Upper lobe of left lung (tissue), 6 donors: ENCODE measurements at regions not wholly inside any gene's neighbourhood (a gene's known extent, or its start where the extent isn't known, plus 50 kb on each side); places are given as distances from the start of the nearest gene placed in this dataset.
"Not testable (repeated sequence)": the region's sequence is repeated elsewhere in the genome, so short reads cannot be mapped to it uniquely, and the experiment has no call there.

Experiments
- ATAC-seq, 2 donors: fragments of 200-7000 bp; cut with Tn5 transposase; one replicate each; pipeline ENCODE4 v1.9.1; 2022; ENCODE audit warnings: mild to moderate bottlenecking in 2 of 2, moderate library complexity in 2 of 2; ENCODE audit not compliant: low FRiP score in 2 of 2
- DNase-seq, 2 donors: peaks; one replicate each; pipeline ENCODE4 v3.0.0-alpha.2; 2019 to 2020
- H3K27ac ChIP-seq, 4 donors: fragments of 200-600 bp; sonication (generic); one replicate each; pipeline ENCODE4 v1.5.1; 2016 to 2019
- H3K27me3 ChIP-seq, 4 donors: fragments of 200-600 bp; sonication (generic); one replicate each; pipeline ENCODE4 v1.5.1; 2017 to 2019
- H3K36me3 ChIP-seq, 4 donors: fragments of 200-600 bp; sonication (generic); one replicate each; pipeline ENCODE4 v1.5.1; 2016 to 2019
- H3K4me1 ChIP-seq, 4 donors: fragments of 200-600 bp; sonication (generic); one replicate each; pipeline ENCODE4 v1.5.1; 2018 to 2019
- H3K4me3 ChIP-seq, 4 donors: fragments of 200-600 bp; sonication (generic); one replicate each; pipeline ENCODE4 v1.5.1; 2017 to 2019; ENCODE audit warnings: mild to moderate bottlenecking in 2 of 4, moderate library complexity in 1 of 4
- H3K9me3 ChIP-seq, 4 donors: fragments of 200-600 bp; sonication (generic); one replicate each; pipeline ENCODE4 v1.5.1; 2018 to 2019
- CTCF ChIP-seq, 6 experiments: fragments of 450-650 bp in 4 of 6; fragments of 200-600 bp in 2 of 6; sonication (generic) in 2 of 6; IDR thresholded peaks; one replicate each; pipeline ENCODE4 v1.5.1; 2016 to 2019; ENCODE audit warnings: antibody characterized with exemption in 6 of 6
- EP300 ChIP-seq, 4 donors: sonication (generic); formaldehyde crosslinking; IDR thresholded peaks; one replicate each; pipeline ENCODE4 v1.5.1; 2017; ENCODE audit warnings: antibody characterized with exemption in 4 of 4, control low read depth in 2 of 4
- POLR2A ChIP-seq, 4 donors: fragments of 450-650 bp; IDR thresholded peaks; one replicate each; pipeline ENCODE4 v1.5.1; 2016 to 2017; ENCODE audit warnings: antibody characterized with exemption in 4 of 4, mild to moderate bottlenecking in 2 of 4
- POLR2AphosphoS5 ChIP-seq, 2 donors: sonication (generic); formaldehyde crosslinking; IDR thresholded peaks; one replicate each; pipeline ENCODE4 v1.5.1; 2017; ENCODE audit warnings: antibody characterized with exemption in 2 of 2
- WGBS, 2 donors: methylation state at CpG; one replicate each; pipeline ENCODE4 v1.1.5; 2017 to 2018; 5-methylcytosine and 5-hydroxymethylcytosine counted together
- donor health status: DM: no; HTN: no; CAD: no; lungs with moderate emphysema.
- donor health status: DM: no; HTN: yes; CAD: no; lungs with severe emphysema.

GRCh38 chr16:62280506-62280905 is 244.3 kb upstream of the CDH8 start:
- no peaks in the 10 kb centered on the region for H3K36me3 ChIP-seq
- H3K4me3 ChIP-seq = no peak overlapping the region
- no peak overlapping the region for H3K27ac ChIP-seq
- no peaks in the 10 kb centered on the region for H3K9me3 ChIP-seq
- H3K27me3 ChIP-seq = no peaks in the 10 kb centered on the region
- no peaks in the 10 kb centered on the region for H3K4me1 ChIP-seq
- DNase-seq = no peak
- TF ChIP-seq POLR2AphosphoS5 (IDR thresholded peaks at IDR 0.05) = no peak
- TF ChIP-seq EP300 (IDR thresholded peaks at IDR 0.05) = no peak
- no peak for TF ChIP-seq CTCF (IDR thresholded peaks at IDR 0.05)
- TF ChIP-seq POLR2A (IDR thresholded peaks at IDR 0.05) = no peak
- ATAC-seq = no peak
- 65 to 67% methylated on average over 3 of the region's 3 CpGs for WGBS, 2 donors

GRCh38 chr16:62277942-62278341 is 241.7 kb upstream of the CDH8 start:
- Histone ChIP-seq H3K9me3 (no peaks in the 10 kb centered on the region), H3K27ac (no peak overlapping the region), H3K27me3 (no peaks in the 10 kb centered on the region), H3K4me3 (no peak overlapping the region), H3K36me3 (no peaks in the 10 kb centered on the region), H3K4me1 (no peaks in the 10 kb centered on the region)
- no peak for DNase-seq
- 76 to 82% methylated on average over 2 of the region's 2 CpGs for WGBS, 2 donors
- no peak for ATAC-seq
- TF ChIP-seq EP300 (IDR thresholded peaks at IDR 0.05) (no peak), POLR2AphosphoS5 (IDR thresholded peaks at IDR 0.05) (no peak), POLR2A (IDR thresholded peaks at IDR 0.05) (no peak), CTCF (IDR thresholded peaks at IDR 0.05) (no peak)

- H3K9me3 ChIP-seq = no peaks in the 10 kb centered on the region
- WGBS, 2 donors = 76 to 79% methylated on average over 7 of the region's 7 CpGs
- no peaks in the 10 kb centered on the region for H3K4me1 ChIP-seq
- TF ChIP-seq EP300 (IDR thresholded peaks at IDR 0.05) (no peak), POLR2AphosphoS5 (IDR thresholded peaks at IDR 0.05) (no peak), CTCF (IDR thresholded peaks at IDR 0.05) (no peak), POLR2A (IDR thresholded peaks at IDR 0.05) (no peak)
- DNase-seq (no peak), ATAC-seq (no peak)
- no peak overlapping the region for H3K4me3 ChIP-seq
- no peaks in the 10 kb centered on the region for H3K36me3 ChIP-seq
- no peak overlapping the region for H3K27ac ChIP-seq
- no peaks in the 10 kb centered on the region for H3K27me3 ChIP-seq
These were observed 240.4 kb upstream of the CDH8 start for GRCh38 chr16:62276637-62277036.

GRCh38 chr16:62272035-62272434 is 235.8 kb upstream of the CDH8 start:
- no peaks in the 10 kb centered on the region for H3K27me3 ChIP-seq
- no peak for TF ChIP-seq EP300 (IDR thresholded peaks at IDR 0.05)
- no peak for TF ChIP-seq POLR2AphosphoS5 (IDR thresholded peaks at IDR 0.05)
- TF ChIP-seq POLR2A (IDR thresholded peaks at IDR 0.05) = no peak
- TF ChIP-seq CTCF (IDR thresholded peaks at IDR 0.05) = no peak
- H3K36me3 ChIP-seq = no peaks in the 10 kb centered on the region
- no peak overlapping the region for H3K4me3 ChIP-seq
- ATAC-seq (no peak), DNase-seq (no peak)
- no peaks in the 10 kb centered on the region for H3K4me1 ChIP-seq
- 55 to 69% methylated on average over 1 of the region's 1 CpG for WGBS, 2 donors
- H3K27ac ChIP-seq = no peak overlapping the region
- no peaks in the 10 kb centered on the region for H3K9me3 ChIP-seq

- no peak for DNase-seq
These were observed 225.5 kb upstream of the CDH8 start for GRCh38 chr16:62261760-62262159.

GRCh38 chr16:62258931-62259435 is 222.7 kb upstream of the CDH8 start:
- DNase-seq, H3K4me1 ChIP-seq, H3K27ac ChIP-seq, H3K9me3 ChIP-seq, ATAC-seq, H3K36me3 ChIP-seq, H3K27me3 ChIP-seq, H3K4me3 ChIP-seq: not testable (repeated sequence)
- WGBS, 2 donors = 82 to 94% methylated on average over 2 of the region's 2 CpGs

More at GRCh38 chr16:62261760-62262159, 225.5 kb upstream of the CDH8 start:
- WGBS, 2 donors = 98 to 99% methylated on average over 3 of the region's 3 CpGs
- no peaks in the 10 kb centered on the region for H3K36me3 ChIP-seq
- H3K27ac ChIP-seq = no peak overlapping the region
- H3K9me3 ChIP-seq = peaks cover 0 to 3% (median 0%) of the 10 kb centered on the region in 4 donors
- H3K4me1 ChIP-seq = no peaks in the 10 kb centered on the region
- no peak for ATAC-seq
- TF ChIP-seq EP300 (IDR thresholded peaks at IDR 0.05) (no peak), CTCF (IDR thresholded peaks at IDR 0.05) (no peak), POLR2A (IDR thresholded peaks at IDR 0.05) (no peak), POLR2AphosphoS5 (IDR thresholded peaks at IDR 0.05) (no peak)
- H3K27me3 ChIP-seq = no peaks in the 10 kb centered on the region
- no peak overlapping the region for H3K4me3 ChIP-seq
